T-helper 2 cell (primary cell): ENCODE measurements at regions not wholly inside any gene's neighbourhood (a gene's known extent, or its start where the extent isn't known, plus 50 kb on each side); places are given as distances from the start of the nearest gene placed in this dataset.
"Not testable (repeated sequence)": the region's sequence is repeated elsewhere in the genome, so short reads cannot be mapped to it uniquely, and the experiment has no call there.

Source experiments
- DNase-seq, 5 experiments: peaks; one replicate each; pipeline versions ENCODE4 v3.0.0 to v3.0.0-alpha.2; 2012 to 2022

GRCh38 chr9:2356041-2356790 lies 265.4 kb upstream of the VLDLR start:
- no peak for DNase-seq

DNA sequence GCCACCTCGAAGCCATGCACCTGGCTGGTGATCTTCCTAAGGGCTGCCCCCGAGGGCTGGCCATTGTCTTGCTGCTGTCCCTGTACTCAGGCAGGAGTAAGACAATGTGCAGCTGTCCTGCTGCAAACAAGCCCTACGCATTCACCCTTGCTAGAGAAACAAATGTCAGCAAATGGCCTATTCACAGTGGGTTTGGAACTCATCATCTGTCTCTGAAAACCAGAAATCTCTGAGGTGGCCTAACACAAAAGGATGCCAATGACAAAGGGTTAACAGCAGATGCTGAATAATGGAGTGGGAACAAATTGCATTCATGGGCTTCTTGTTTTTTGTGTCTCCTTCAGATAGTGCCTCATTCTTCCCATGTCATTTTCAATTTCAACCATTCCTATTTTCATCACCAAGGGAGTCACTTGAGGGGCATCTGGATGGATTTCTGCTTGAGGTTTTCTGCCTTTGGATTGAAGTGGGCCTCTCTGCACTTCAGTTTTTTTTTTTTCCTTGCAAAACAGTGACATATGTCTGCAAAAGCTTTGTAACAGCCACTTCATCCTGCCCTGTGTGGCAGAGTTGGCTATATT lies 261.6 kb upstream of the VLDLR start:
- no peak for DNase-seq

DNA sequence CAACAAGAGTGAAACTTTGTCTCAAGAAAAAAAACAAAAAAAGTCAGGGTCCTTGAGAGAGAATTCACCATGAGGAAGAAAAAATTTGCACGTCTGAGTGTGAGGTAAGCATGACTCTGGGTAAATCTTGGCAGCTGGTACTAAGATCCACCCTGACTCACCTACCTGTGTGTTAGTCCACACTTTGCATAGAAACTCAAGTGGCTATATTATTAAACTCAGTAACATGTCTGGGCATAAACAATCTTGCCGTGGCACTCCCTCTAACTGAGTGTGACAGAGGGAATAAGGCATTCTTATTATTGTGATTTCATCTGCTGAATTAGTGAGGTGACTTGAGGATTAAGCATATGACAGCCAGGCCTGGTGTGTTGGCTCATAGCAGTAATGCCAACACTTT lies 259.4 kb upstream of the VLDLR start:
- no peak for DNase-seq

- no peak for DNase-seq
These were observed 258.3 kb upstream of the VLDLR start for GRCh38 chr9:2363138-2363745.

DNA sequence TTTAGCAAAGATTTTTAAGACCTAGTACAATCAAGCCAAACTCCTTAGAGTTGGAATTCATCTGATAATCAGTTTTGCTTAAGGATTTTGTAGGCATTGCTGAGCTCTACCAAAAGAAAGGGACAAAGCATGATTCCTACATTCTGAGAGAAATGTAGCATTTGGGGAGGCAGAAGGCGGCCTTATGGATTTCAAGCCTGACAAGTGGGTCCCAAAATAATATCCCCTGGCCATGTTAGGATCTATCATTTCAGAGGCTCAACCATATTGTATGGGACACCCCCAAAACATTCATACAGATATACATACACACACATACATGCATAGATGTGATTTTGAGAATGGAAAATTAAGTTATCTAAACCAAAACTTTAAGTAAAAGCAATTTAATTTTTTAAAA lies 257.8 kb upstream of the VLDLR start:
- DNase-seq = no peak

GRCh38 chr9:2367970-2368369 lies 253.6 kb upstream of the VLDLR start:
- DNase-seq = no peak

- DNase-seq = no peak
These were observed 247.9 kb upstream of the VLDLR start for GRCh38 chr9:2373648-2374047.

DNA sequence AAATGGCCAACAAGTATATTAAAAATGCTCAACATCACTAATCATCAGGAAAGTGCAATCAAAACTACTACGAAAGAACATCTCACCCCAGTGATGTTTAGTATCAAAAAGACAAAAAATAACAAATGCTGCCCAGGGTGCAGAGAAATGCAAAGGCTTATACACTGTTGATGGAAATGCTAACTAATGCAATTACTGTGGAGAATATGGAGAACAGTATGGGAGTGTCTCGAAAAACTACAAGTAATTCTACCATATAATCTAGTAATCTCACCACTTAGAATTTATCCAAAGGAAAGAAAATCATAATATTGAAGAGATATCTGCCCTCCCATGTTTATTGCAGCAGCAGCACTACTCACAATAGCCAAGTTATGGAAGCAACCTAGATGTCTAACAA lies 246.5 kb upstream of the VLDLR start:
- no peak for DNase-seq

DNA sequence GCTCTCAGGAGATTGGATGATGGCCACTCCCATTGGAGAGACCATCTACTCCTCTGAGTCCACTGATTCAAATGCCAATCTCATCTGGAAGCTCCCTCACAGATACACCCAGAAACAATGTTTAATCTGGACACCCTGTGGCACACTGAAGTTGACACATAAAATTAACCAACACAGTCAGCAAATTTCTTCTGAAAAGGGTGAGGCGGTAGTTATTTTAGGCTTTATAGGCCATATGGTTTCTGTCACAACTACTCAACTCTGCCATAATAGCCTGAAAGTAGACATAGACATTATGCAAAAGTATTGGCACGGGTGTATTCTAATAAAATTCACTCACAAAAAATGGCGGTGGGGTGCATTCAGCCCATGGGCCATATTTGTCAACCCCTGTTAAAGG lies 244.5 kb upstream of the VLDLR start:
- no peak for DNase-seq

- no peak for DNase-seq
These were observed 243.8 kb upstream of the VLDLR start for GRCh38 chr9:2377834-2378233.

- no peak for DNase-seq
These were observed 243.3 kb upstream of the VLDLR start for GRCh38 chr9:2378266-2378665.

- DNase-seq = no peak
These were observed 242.8 kb upstream of the VLDLR start for GRCh38 chr9:2378816-2379215.

DNA sequence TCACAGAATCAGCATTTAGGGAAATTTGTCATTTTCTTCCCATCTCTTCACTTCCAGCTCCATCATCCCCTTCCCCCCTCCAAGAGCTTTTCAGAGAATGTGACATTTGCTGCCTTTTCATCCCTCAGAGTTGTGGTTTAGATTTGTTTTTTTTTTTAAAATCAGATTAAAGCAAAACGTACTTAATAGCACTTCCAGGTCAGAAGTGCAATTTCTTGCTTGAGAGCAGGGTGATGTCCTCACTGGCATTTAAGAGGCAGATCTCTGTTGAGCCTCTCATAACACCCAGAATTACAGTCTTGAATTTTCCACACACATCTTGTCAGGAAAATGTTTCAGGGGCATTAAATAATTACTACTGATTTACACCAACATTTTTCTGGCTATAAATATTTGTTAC lies 236.8 kb upstream of the VLDLR start:
- DNase-seq = no peak

DNA sequence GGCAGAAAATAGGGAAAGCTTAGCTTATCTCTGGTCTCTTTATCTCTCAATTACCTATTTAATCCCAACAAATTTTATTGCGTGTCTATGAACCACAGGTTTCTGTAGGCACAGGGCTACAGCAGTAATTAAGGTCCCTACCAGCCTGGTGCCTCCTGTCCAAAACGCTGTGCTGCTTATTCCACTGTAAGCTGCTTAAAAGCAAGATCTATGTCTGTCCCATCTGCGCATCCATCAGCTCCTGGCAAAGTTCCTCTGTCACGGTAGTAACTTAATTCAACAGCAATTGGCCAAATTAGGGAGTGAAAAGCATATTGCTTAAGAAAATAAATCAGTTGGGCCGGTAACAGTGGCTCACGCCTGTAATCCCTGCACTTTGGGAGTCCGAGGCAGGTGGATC lies 235.8 kb upstream of the VLDLR start:
- DNase-seq = no peak

GRCh38 chr9:2386566-2386965 lies 235.0 kb upstream of the VLDLR start:
- DNase-seq = no peak

DNA sequence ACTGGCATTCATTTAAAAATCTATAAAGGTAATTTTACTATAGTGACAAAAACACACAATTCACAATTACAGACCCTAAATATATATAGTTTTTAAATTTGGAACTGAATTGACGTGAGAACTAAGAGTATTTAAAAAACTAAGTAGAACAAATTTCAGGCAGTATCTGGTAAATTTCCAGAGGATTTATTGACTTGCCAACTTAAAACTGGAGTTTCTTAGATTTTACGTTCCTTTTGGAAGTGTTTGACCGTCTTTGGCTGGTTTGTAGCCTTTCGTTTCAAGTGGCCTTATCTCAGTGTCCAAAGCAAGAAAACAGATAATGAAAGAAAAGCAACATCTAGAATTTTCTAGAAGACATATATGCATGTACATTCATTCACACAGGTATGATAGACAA lies 234.4 kb upstream of the VLDLR start:
- no peak for DNase-seq

GRCh38 chr9:2389404-2389803 lies 232.2 kb upstream of the VLDLR start:
- DNase-seq = no peak

DNA sequence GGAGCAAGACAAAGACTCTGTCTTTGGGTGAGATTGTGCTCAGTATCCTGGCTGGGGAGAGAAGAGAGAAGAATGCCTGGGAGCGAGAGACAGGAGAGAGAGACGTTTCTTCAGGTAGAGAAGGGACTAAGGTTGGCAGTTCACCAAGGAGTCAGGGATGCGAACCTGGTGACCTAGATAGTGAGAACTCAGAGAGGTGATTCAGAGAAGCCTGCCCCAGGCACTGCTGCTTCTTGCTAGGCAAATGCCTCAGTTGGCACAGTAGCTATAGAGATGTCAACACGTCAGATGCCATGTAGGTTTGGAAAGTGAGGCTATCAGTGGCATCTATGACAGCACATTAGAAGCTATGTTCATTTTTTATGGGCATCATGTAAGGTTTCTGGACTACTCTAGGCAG lies 231.6 kb upstream of the VLDLR start:
- no peak for DNase-seq

- not testable (repeated sequence) for DNase-seq
These were observed 230.0 kb upstream of the VLDLR start for GRCh38 chr9:2391509-2392132.

DNA sequence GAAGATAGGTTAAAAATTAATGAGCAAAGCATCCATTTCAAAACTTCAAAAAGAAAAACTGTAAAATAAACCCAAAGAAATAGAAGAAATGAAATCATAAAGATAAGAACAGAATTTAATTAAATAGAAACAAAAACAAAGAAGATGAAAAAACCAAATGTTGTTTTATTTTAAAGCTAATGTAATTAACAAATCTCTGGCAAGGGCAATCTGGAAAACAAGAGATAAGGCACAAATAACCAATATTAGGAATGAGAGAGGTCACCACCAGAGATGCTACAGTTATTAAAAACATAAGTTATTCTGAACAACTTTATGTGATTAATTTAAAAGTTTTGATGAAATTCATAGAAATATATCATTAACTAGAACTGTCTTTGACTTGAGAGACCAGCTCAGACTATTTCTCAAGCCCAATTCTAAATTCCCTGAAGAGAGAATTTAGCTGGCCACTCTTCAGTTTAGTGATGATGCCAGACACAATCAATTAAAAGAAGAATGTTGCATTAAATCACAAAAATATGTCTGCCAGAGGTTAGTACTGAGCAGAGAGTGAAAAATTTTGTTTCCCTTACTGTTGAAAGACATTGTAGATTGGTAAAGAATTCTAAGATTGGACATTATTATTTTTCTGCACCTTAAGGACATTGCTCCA lies 227.4 kb upstream of the VLDLR start:
- not testable (repeated sequence) for DNase-seq

DNA sequence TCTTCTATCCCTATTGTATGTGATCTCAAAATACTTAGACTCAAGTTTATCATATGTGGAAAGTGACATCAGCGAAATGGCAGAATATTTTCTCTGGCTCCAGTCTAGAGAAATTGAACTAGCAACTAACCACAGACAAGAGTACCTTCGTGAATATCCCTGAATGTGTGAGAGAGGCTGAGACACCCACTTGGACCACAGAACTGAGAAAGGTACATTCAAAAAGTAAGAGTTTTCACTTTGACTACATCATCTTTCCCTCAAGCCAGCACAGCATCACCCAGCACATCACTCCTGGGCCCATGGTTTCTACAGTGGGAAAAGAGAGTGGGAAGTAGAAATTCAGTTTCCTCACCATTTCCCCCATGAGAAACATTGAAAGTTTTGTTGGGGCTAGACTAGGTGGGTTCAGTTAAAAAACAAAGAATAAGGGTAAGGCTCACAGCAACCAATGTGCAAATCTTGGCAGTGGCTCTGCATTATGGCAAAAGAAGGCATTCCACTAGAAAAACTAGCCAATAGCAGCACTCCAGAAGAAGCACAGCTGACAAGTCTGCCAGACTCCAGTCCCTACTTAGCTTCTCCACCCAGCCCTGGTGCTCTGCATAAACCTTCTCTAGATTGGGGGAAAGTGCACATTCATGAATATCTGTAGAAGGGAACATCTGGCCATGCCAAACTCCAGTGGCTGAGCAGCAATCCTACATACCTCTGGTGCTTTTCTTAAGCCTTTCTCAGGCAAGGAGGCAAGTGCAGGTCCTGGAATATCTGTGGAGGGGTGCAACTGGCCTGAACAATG lies 225.6 kb upstream of the VLDLR start:
- DNase-seq = no peak

DNA sequence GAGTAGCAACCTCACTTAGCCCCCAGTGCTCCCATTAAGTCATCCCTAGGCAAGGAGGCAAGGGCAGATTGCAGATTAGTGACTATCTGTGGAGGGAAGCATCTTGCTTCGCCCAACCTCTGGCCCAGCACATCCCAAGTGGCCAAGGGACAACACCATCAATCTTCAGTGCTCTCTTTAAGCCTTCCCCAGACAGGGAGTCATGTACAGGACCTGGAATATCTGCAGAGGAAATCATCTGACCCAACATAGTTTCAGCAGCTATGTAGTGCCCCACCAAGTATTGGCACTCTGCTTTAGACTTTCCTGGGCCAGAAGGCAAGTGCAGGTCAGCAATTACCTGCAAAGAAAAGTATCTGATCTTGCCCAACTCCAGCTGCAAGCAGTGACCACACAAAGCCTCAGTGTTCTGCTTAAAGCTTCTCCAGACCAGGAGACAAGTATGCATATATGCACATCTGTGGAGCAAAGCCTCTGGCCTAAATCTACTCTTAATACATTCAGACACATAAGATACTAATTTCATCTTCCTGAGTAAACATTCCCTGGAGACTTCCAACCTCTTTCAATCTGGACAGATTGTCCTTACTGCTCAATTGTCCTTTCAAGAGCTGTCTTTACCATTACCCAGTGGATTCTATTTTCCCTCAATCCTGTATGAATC lies 224.8 kb upstream of the VLDLR start:
- DNase-seq = no peak
